ENCODE measurements at regions not wholly inside any gene's neighbourhood (a gene's known extent, or its start where the extent isn't known, plus 50 kb on each side); places are given as distances from the start of the nearest gene placed in this dataset.

DNA sequence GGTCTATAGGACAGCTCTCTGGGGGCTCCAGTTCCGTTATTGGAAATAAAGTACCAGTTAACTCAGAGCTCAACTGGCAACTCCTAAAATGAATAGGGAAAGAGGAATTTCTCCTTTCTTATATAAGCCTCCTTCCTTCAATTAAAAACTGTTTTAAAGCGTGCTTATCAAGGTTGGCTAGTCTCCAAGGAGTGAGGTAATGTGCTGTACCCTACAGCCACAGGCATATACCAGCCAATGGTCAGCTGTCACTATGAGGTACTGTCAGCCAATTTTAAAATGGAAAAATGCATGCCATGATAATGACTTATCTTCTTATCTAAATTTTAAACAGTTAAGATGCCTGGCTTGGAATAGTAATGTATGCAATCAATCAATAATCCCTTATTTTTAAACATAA, 76.2 kb downstream of the PLCE1 start:
- TF ChIP-seq, protein P1, sequence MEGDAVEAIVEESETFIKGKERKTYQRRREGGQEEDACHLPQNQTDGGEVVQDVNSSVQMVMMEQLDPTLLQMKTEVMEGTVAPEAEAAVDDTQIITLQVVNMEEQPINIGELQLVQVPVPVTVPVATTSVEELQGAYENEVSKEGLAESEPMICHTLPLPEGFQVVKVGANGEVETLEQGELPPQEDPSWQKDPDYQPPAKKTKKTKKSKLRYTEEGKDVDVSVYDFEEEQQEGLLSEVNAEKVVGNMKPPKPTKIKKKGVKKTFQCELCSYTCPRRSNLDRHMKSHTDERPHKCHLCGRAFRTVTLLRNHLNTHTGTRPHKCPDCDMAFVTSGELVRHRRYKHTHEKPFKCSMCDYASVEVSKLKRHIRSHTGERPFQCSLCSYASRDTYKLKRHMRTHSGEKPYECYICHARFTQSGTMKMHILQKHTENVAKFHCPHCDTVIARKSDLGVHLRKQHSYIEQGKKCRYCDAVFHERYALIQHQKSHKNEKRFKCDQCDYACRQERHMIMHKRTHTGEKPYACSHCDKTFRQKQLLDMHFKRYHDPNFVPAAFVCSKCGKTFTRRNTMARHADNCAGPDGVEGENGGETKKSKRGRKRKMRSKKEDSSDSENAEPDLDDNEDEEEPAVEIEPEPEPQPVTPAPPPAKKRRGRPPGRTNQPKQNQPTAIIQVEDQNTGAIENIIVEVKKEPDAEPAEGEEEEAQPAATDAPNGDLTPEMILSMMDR (IDR thresholded peaks at IDR 0.05; ENCODE audit: extremely low read depth, low read depth, low read length), result no peak
- no peaks in the 10 kb centered on the region for H3K9me3 ChIP-seq (ENCODE audit: low read depth, low read length)
- H3K27me3 ChIP-seq (ENCODE audit: insufficient read depth, low read length), result no peaks in the 10 kb centered on the region
- H3K27ac ChIP-seq (ENCODE audit: low read depth, low read length), result no peak overlapping the region
- H3K4me3 ChIP-seq (ENCODE audit: insufficient read depth, low read length), result no peak overlapping the region
- no peak overlapping the region for H3K4me2 ChIP-seq (ENCODE audit: insufficient read depth, low read length)
- no peak for DNase-seq (ENCODE audit: insufficient read length, low spot score, missing footprints)
- peaks cover 10% of the 10 kb centered on the region for H3K4me1 ChIP-seq (ENCODE audit: insufficient read depth, low read length)
- no peak overlapping the region for H2AFZ ChIP-seq (ENCODE audit: low read length)
- H4K20me1 ChIP-seq (ENCODE audit: insufficient read depth, low read length), result no peaks in the 10 kb centered on the region
- no peaks in the 10 kb centered on the region for H3K79me2 ChIP-seq (ENCODE audit: insufficient read depth, low read length)
- H3K36me3 ChIP-seq (ENCODE audit: insufficient read depth, low read length), result no peaks in the 10 kb centered on the region

DNA sequence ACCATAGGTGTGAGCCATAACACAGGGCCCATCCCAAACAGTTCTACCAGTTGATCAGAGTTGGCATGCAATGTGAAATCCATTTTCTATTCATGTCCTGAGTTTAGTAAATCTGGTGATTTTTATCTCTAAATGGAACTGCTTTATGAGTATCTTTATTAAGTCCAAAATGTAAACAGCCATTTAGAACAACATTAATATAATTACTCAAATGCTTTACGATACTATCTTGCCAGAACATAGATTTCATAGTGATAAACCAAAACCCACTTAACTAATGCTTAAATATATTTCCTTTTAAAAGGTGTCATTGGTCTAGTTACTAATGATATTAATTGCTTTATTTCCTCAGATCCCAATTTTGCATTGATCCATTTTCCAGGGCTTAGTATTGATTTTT, 80.7 kb downstream of the PLCE1 start:
- H3K27ac ChIP-seq (ENCODE audit: low read depth, low read length), result no peak overlapping the region
- DNase-seq (ENCODE audit: insufficient read length, low spot score, missing footprints), result no peak
- no peaks in the 10 kb centered on the region for H3K9me3 ChIP-seq (ENCODE audit: low read depth, low read length)
- no peaks in the 10 kb centered on the region for H3K36me3 ChIP-seq (ENCODE audit: insufficient read depth, low read length)
- H3K4me2 ChIP-seq (ENCODE audit: insufficient read depth, low read length), result no peak overlapping the region
- H2AFZ ChIP-seq (ENCODE audit: low read length), result no peak overlapping the region
- no peaks in the 10 kb centered on the region for H3K27me3 ChIP-seq (ENCODE audit: insufficient read depth, low read length)
- no peaks in the 10 kb centered on the region for H3K79me2 ChIP-seq (ENCODE audit: insufficient read depth, low read length)
- H4K20me1 ChIP-seq (ENCODE audit: insufficient read depth, low read length), result no peaks in the 10 kb centered on the region
- TF ChIP-seq, protein P1 (IDR thresholded peaks at IDR 0.05; ENCODE audit: extremely low read depth, low read depth, low read length), result no peak
- peaks cover 17% of the 10 kb centered on the region for H3K4me1 ChIP-seq (ENCODE audit: insufficient read depth, low read length)
- H3K4me3 ChIP-seq (ENCODE audit: insufficient read depth, low read length), result no peak overlapping the region

DNA sequence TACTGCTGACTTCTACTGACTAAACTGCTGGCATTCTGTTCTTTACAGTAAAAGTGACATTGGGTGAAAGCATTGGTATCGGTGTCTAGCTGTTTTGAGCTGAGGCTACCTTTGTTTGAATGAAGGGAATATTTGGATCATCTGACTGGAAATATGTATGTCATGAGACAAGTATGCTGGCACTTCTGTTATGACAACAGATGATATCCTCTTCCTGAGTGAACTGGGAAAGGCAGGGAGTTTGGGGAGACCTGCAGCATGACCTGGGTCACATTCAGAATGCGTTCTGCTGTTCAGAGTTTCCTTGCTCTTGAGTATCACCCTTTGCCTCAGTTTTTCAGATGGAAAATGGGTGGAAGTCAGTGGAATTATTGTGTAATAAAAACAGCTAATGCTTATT, 81.8 kb downstream of the PLCE1 start:
- Histone ChIP-seq H3K4me1 (ENCODE audit: insufficient read depth, low read length) (peaks cover 13% of the 10 kb centered on the region), H3K36me3 (ENCODE audit: insufficient read depth, low read length) (no peaks in the 10 kb centered on the region), H4K20me1 (ENCODE audit: insufficient read depth, low read length) (no peaks in the 10 kb centered on the region), H3K4me3 (ENCODE audit: insufficient read depth, low read length) (no peak overlapping the region), H3K79me2 (ENCODE audit: insufficient read depth, low read length) (no peaks in the 10 kb centered on the region), H3K27me3 (ENCODE audit: insufficient read depth, low read length) (no peaks in the 10 kb centered on the region), H2AFZ (ENCODE audit: low read length) (no peak overlapping the region), H3K4me2 (ENCODE audit: insufficient read depth, low read length) (no peak overlapping the region), H3K9me3 (ENCODE audit: low read depth, low read length) (no peaks in the 10 kb centered on the region), H3K27ac (ENCODE audit: low read depth, low read length) (no peak overlapping the region)
- TF ChIP-seq, protein P1 (IDR thresholded peaks at IDR 0.05; ENCODE audit: extremely low read depth, low read depth, low read length), result no peak
- no peak for DNase-seq (ENCODE audit: insufficient read length, low spot score, missing footprints)

DNA sequence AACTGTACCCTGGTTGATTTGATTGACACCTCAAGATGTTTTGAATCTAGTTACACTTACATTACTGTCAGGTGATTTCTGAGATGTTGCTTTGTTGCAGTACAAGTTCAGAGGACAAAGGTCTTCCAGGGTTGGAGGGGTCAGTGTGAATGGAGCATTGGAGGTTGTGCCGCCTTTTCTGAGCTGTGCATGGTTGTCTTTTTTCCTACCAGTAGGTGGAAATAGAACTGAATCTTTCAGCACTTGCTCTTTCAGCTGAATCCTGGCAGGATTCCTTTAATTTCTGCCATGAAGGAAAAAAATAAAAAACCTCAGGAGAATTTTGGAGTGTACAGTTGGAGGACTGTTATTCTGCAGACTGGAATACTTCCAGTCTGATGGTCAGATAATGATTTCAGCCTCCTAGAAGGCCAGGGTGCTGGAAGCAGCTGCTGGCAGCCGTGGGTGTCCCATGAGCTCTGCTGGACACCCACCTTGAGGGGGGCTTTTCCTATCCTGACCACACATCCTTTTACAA, 82.7 kb downstream of the PLCE1 start:
- H3K4me2 ChIP-seq (ENCODE audit: insufficient read depth, low read length), result peak overlapping the region; percentile 12
- TF ChIP-seq, protein P1 (IDR thresholded peaks at IDR 0.05; ENCODE audit: extremely low read depth, low read depth, low read length), result peak; percentile 70
- no peak overlapping the region for H3K4me3 ChIP-seq (ENCODE audit: insufficient read depth, low read length)
- H3K27me3 ChIP-seq (ENCODE audit: insufficient read depth, low read length), result no peaks in the 10 kb centered on the region
- H3K36me3 ChIP-seq (ENCODE audit: insufficient read depth, low read length), result no peaks in the 10 kb centered on the region
- peaks cover 13% of the 10 kb centered on the region for H3K4me1 ChIP-seq (ENCODE audit: insufficient read depth, low read length)
- H2AFZ ChIP-seq (ENCODE audit: low read length), result no peak overlapping the region
- no peaks in the 10 kb centered on the region for H3K79me2 ChIP-seq (ENCODE audit: insufficient read depth, low read length)
- DNase-seq (ENCODE audit: insufficient read length, low spot score, missing footprints), result peak; percentile 86
- no peak overlapping the region for H3K27ac ChIP-seq (ENCODE audit: low read depth, low read length)
- H3K9me3 ChIP-seq (ENCODE audit: low read depth, low read length), result no peaks in the 10 kb centered on the region
- H4K20me1 ChIP-seq (ENCODE audit: insufficient read depth, low read length), result no peaks in the 10 kb centered on the region
